ENCODE measurements at regions not wholly inside any gene's neighbourhood (a gene's known extent, or its start where the extent isn't known, plus 50 kb on each side); places are given as distances from the start of the nearest gene placed in this dataset.

DNA sequence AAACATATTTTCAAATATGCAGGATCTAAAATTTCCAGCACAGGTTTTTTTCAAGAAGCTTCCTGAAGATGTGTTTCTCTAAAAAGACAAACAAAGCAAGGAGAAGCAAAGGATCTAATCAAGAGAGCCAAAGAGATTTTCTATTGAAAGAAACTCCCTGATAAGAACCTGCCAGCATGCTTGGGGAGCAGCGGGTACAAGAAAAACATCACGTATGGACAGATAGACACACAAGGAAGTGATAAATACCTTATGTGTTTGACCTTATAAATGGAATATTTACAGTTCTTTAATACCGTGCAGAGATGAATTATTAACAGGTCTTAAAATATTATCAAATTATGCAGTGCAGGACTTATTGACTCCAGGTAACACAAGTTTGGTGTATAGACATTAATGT lies 562.1 kb downstream of the DACH1 start:
- H3K27me3 ChIP-seq, result no peaks in the 10 kb centered on the region
- no peaks in the 10 kb centered on the region for H3K36me3 ChIP-seq (replicated peaks; ENCODE audit: insufficient read depth, low read depth)
- H3K9me2 ChIP-seq (replicated peaks; ENCODE audit: insufficient read depth), result no peaks in the 10 kb centered on the region
- no peak overlapping the region for H2AFZ ChIP-seq
- no peaks in the 10 kb centered on the region for H3K4me1 ChIP-seq (ENCODE audit: insufficient read depth)
- H4K20me1 ChIP-seq (ENCODE audit: insufficient read depth, poor library complexity, severe bottlenecking), result no peaks in the 10 kb centered on the region
- no peak overlapping the region for H3K27ac ChIP-seq
- TF ChIP-seq EZH2phosphoT487 (IDR thresholded peaks at IDR 0.05; ENCODE audit: low read depth, severe bottlenecking, unreplicated experiment) (no peak), EZH2 (IDR thresholded peaks at IDR 0.05; ENCODE audit: borderline replicate concordance) (no peak)
- TF ChIP-seq, protein P1, sequence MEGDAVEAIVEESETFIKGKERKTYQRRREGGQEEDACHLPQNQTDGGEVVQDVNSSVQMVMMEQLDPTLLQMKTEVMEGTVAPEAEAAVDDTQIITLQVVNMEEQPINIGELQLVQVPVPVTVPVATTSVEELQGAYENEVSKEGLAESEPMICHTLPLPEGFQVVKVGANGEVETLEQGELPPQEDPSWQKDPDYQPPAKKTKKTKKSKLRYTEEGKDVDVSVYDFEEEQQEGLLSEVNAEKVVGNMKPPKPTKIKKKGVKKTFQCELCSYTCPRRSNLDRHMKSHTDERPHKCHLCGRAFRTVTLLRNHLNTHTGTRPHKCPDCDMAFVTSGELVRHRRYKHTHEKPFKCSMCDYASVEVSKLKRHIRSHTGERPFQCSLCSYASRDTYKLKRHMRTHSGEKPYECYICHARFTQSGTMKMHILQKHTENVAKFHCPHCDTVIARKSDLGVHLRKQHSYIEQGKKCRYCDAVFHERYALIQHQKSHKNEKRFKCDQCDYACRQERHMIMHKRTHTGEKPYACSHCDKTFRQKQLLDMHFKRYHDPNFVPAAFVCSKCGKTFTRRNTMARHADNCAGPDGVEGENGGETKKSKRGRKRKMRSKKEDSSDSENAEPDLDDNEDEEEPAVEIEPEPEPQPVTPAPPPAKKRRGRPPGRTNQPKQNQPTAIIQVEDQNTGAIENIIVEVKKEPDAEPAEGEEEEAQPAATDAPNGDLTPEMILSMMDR (IDR thresholded peaks at IDR 0.05; ENCODE audit: poor library complexity), result no peak
- H3K9me3 ChIP-seq (ENCODE audit: low read depth), result no peaks in the 10 kb centered on the region
- no peaks in the 10 kb centered on the region for H3K79me2 ChIP-seq
- no peak for DNase-seq (ENCODE audit: low spot score)
- no peak overlapping the region for H3K4me3 ChIP-seq
- 40% methylated on average over 3 of the region's 3 CpGs for WGBS (ENCODE audit: low lambda C conversion rate, missing lambda C conversion rate)
- H3K4me2 ChIP-seq, result no peak overlapping the region

DNA sequence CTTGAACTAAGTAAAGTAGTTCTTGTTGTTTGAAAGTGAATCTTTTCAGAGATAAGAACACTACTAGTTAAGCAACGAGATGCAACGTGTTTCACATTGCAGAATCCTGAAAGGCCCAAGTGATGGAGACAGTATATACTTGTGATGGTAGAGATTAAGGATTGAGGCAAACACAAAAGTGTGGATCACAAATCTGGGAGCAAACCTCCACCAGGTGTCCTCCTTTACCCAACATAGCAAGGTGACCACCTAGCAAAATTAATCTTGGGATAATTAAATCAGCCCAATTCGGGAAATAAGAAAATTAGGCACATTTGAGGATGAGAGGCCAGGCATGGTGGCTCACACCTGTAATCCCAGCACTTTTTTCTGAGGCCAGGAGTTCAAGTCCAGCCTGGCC lies 563.9 kb downstream of the DACH1 start:
- no peak for TF ChIP-seq EZH2phosphoT487 (IDR thresholded peaks at IDR 0.05; ENCODE audit: low read depth, severe bottlenecking, unreplicated experiment)
- TF ChIP-seq, protein P1 (IDR thresholded peaks at IDR 0.05; ENCODE audit: poor library complexity), result no peak
- 74% methylated on average over 3 of the region's 3 CpGs for WGBS (ENCODE audit: low lambda C conversion rate, missing lambda C conversion rate)

DNA sequence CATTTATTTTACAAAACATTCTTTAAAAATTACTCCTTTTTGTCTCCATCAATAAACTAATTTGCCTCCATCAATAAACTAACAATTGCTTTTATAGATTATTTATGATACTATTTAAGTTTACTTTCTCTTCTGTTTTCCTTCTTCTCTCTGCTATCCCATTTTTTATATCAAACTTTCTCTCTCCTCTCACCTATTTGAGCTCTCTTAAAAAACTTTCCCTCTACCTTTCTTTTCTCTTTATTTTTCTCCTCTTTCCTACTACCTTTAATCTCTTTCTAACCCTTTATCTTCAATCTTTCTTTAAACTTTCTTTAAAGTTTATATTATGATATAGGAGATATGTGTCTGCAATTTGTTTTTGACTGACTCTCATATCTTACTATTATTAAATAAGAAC lies 566.4 kb downstream of the DACH1 start:
- TF ChIP-seq EZH2 (IDR thresholded peaks at IDR 0.05; ENCODE audit: borderline replicate concordance), result no peak
- TF ChIP-seq, protein P1 (IDR thresholded peaks at IDR 0.05; ENCODE audit: poor library complexity), result no peak
- TF ChIP-seq EZH2phosphoT487 (IDR thresholded peaks at IDR 0.05; ENCODE audit: low read depth, severe bottlenecking, unreplicated experiment), result no peak
- no peaks in the 10 kb centered on the region for H3K27me3 ChIP-seq
- H3K4me3 ChIP-seq, result no peak overlapping the region
- no peaks in the 10 kb centered on the region for H3K79me2 ChIP-seq
- H3K4me2 ChIP-seq, result no peak overlapping the region
- no peak overlapping the region for H2AFZ ChIP-seq
- no peaks in the 10 kb centered on the region for H3K4me1 ChIP-seq (ENCODE audit: insufficient read depth)
- no peaks in the 10 kb centered on the region for H3K36me3 ChIP-seq (replicated peaks; ENCODE audit: insufficient read depth, low read depth)
- no peak overlapping the region for H3K27ac ChIP-seq
- no peaks in the 10 kb centered on the region for H3K9me2 ChIP-seq (replicated peaks; ENCODE audit: insufficient read depth)
- no peak for DNase-seq (ENCODE audit: low spot score)
- H4K20me1 ChIP-seq (ENCODE audit: insufficient read depth, poor library complexity, severe bottlenecking), result no peaks in the 10 kb centered on the region
- H3K9me3 ChIP-seq (ENCODE audit: low read depth), result no peaks in the 10 kb centered on the region

More for the DNA sequence above, 563.9 kb downstream of the DACH1 start:
- H3K27me3 ChIP-seq, result no peaks in the 10 kb centered on the region
- no peaks in the 10 kb centered on the region for H3K79me2 ChIP-seq
- no peak for DNase-seq (ENCODE audit: low spot score)
- no peak overlapping the region for H3K27ac ChIP-seq
- no peaks in the 10 kb centered on the region for H4K20me1 ChIP-seq (ENCODE audit: insufficient read depth, poor library complexity, severe bottlenecking)
- H3K9me3 ChIP-seq (ENCODE audit: low read depth), result no peaks in the 10 kb centered on the region
- H3K4me2 ChIP-seq, result no peak overlapping the region
- H3K4me1 ChIP-seq (ENCODE audit: insufficient read depth), result no peaks in the 10 kb centered on the region
- H2AFZ ChIP-seq, result no peak overlapping the region
- H3K36me3 ChIP-seq (replicated peaks; ENCODE audit: insufficient read depth, low read depth), result no peaks in the 10 kb centered on the region
- H3K4me3 ChIP-seq, result no peak overlapping the region
- no peaks in the 10 kb centered on the region for H3K9me2 ChIP-seq (replicated peaks; ENCODE audit: insufficient read depth)

DNA sequence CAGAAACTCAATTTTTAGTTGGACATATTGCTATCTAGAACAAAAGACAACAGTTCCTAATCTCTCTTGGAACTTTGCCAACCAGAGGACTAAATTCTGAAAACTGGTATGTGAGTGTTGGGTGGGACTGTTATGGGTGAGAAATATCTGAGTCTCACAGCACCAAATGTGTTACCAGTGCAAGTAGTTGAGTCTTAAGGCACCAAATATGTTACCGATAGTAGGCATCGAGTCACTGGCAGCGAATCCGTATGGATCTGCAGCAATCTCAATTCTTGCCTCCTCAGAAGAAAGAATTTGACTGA lies 575.2 kb downstream of the DACH1 start:
- Histone ChIP-seq H2AFZ (no peak overlapping the region), H3K36me3 (replicated peaks; ENCODE audit: insufficient read depth, low read depth) (no peaks in the 10 kb centered on the region), H3K27ac (no peak overlapping the region), H3K79me2 (no peaks in the 10 kb centered on the region), H3K9me3 (ENCODE audit: low read depth) (no peaks in the 10 kb centered on the region), H3K4me2 (no peak overlapping the region), H3K9me2 (replicated peaks; ENCODE audit: insufficient read depth) (no peaks in the 10 kb centered on the region), H3K27me3 (no peaks in the 10 kb centered on the region), H3K4me1 (ENCODE audit: insufficient read depth) (no peaks in the 10 kb centered on the region), H3K4me3 (no peak overlapping the region), H4K20me1 (ENCODE audit: insufficient read depth, poor library complexity, severe bottlenecking) (no peaks in the 10 kb centered on the region)
- DNase-seq (ENCODE audit: low spot score), result no peak
- over 99% methylated on average over 4 of the region's 4 CpGs for WGBS (ENCODE audit: low lambda C conversion rate, missing lambda C conversion rate)
- TF ChIP-seq EZH2phosphoT487 (IDR thresholded peaks at IDR 0.05; ENCODE audit: low read depth, severe bottlenecking, unreplicated experiment) (no peak), EZH2 (IDR thresholded peaks at IDR 0.05; ENCODE audit: borderline replicate concordance) (no peak)
- TF ChIP-seq, protein P1 (IDR thresholded peaks at IDR 0.05; ENCODE audit: poor library complexity), result no peak

All from hepatocyte (in vitro differentiated cells).